DND-41 (cell line): ENCODE measurements at regions not wholly inside any gene's neighbourhood (a gene's known extent, or its start where the extent isn't known, plus 50 kb on each side); places are given as distances from the start of the nearest gene placed in this dataset.

ENCODE experiments used
- ATAC-seq: fragments of 200-7000 bp; cut with Tn5 transposase; 3 replicates; pipeline ENCODE4 v1.9.1; 2021; ENCODE audit warnings: low read depth; ENCODE audit not compliant: insufficient read depth
- DNase-seq: peaks from one replicate; pipeline ENCODE4 v3.0.0-alpha.2; 2020
- H2AFZ ChIP-seq: 2 replicates; pipeline ENCODE4 v1.6.0; 2012; ENCODE audit warnings: low read depth, low read length
- H3K27ac ChIP-seq: 2 replicates; pipeline ENCODE4 v1.5.1; 2012; ENCODE audit warnings: low read length, inconsistent platforms
- H3K27me3 ChIP-seq: fragments of 200-600 bp; sonication (generic); 2 replicates; pipeline ENCODE4 v1.6.0; 2012; ENCODE audit warnings: low read length, mild to moderate bottlenecking, inconsistent platforms; ENCODE audit not compliant: insufficient read depth, poor library complexity
- H3K36me3 ChIP-seq: 2 replicates; pipeline ENCODE4 v1.5.1; 2012; ENCODE audit warnings: low read length, inconsistent platforms; ENCODE audit not compliant: insufficient read depth
- H3K4me1 ChIP-seq: 2 replicates; pipeline ENCODE4 v1.5.1; 2012; ENCODE audit warnings: mild to moderate bottlenecking, low read length; ENCODE audit not compliant: insufficient read depth
- H3K4me2 ChIP-seq: 2 replicates; pipeline ENCODE4 v1.6.0; 2012; ENCODE audit warnings: mild to moderate bottlenecking, moderate library complexity, low read length, inconsistent platforms; ENCODE audit not compliant: insufficient read depth
- H3K4me3 ChIP-seq, 2 experiments: fragments of 200-600 bp in 1 of 2; shearing (Covaris generic) in 1 of 2; 2 replicates each; pipeline ENCODE4 v1.5.1; 2012 to 2016; ENCODE audit warnings: inconsistent platforms in 2 of 2, low read length in 2 of 2, mild to moderate bottlenecking in 2 of 2, low read depth in 1 of 2, moderate library complexity in 1 of 2
- H3K79me2 ChIP-seq: 2 replicates; pipeline ENCODE4 v1.6.0; 2012; ENCODE audit warnings: low read length, inconsistent platforms; ENCODE audit not compliant: insufficient read depth
- H3K9ac ChIP-seq: 2 replicates; pipeline ENCODE4 v1.6.0; 2012; ENCODE audit warnings: low read depth, mild to moderate bottlenecking, inconsistent platforms, low read length, moderate library complexity
- H3K9me3 ChIP-seq: 2 replicates; pipeline ENCODE4 v1.5.1; 2012; ENCODE audit warnings: low read length, moderate library complexity, mild to moderate bottlenecking, inconsistent platforms; ENCODE audit not compliant: insufficient read depth, severe bottlenecking
- H4K20me1 ChIP-seq: 2 replicates; pipeline ENCODE4 v1.6.0; 2012; ENCODE audit warnings: low read length; ENCODE audit not compliant: insufficient read depth
- EZH2 ChIP-seq: IDR thresholded peaks from 3 replicates; pipeline ENCODE4 v1.6.1; 2012; ENCODE audit warnings: borderline replicate concordance, low read depth, mild to moderate bottlenecking, moderate library complexity, low read length, inconsistent platforms; ENCODE audit not compliant: severe bottlenecking
- TF ChIP-seq, protein P1 (sequence below): IDR thresholded peaks from 2 replicates; pipeline ENCODE4 v1.5.1; 2012; ENCODE audit warnings: borderline replicate concordance, low read length, moderate library complexity, mild to moderate bottlenecking; ENCODE audit not compliant: poor library complexity, severe bottlenecking; ENCODE audit errors: extremely low read depth

DNA sequence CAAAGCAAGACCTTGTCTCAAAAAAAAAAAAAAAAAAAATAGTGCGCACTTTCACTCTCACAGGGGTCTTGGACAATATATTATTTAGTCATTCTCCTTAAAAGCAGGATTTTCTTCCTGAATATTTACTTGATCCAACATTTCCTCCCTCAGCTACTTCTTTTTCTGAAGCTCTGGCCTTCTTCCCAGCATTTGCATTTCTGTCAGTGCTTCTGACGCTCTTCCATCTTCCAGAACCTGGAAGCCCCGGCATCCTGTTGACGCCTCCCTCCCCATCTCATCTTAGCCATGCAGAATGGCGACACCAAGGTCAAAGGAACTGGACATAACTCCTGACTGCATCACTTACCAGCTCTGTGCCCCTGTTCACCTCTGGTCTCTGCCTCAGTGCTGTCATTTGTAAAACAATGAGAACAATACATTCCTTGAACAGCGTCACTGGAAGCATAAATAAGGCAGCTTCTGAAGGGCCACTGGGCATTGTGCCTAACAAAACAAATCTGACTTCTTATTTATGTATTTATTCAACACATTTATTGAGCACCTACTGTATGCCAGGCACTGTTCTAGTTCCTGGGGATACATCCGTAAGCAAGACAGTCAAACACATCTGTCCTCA, 90.9 kb upstream of the MDM1 start:
- no peak overlapping the region for H3K4me2 ChIP-seq

GRCh38 chr12:68425998-68426397, 93.8 kb upstream of the MDM1 start:
- Histone ChIP-seq H3K27me3 (no peaks in the 10 kb centered on the region), H3K9me3 (no peaks in the 10 kb centered on the region), H2AFZ (no peak overlapping the region), H3K4me1 (no peaks in the 10 kb centered on the region), H3K4me3 (no peak overlapping the region), H3K79me2 (no peaks in the 10 kb centered on the region), H3K9ac (no peak overlapping the region), H3K27ac (no peak overlapping the region), H4K20me1 (no peaks in the 10 kb centered on the region), H3K4me2 (no peak overlapping the region), H3K36me3 (no peaks in the 10 kb centered on the region)
- ATAC-seq: no peak
- TF ChIP-seq EZH2: no peak
- TF ChIP-seq, protein P1, sequence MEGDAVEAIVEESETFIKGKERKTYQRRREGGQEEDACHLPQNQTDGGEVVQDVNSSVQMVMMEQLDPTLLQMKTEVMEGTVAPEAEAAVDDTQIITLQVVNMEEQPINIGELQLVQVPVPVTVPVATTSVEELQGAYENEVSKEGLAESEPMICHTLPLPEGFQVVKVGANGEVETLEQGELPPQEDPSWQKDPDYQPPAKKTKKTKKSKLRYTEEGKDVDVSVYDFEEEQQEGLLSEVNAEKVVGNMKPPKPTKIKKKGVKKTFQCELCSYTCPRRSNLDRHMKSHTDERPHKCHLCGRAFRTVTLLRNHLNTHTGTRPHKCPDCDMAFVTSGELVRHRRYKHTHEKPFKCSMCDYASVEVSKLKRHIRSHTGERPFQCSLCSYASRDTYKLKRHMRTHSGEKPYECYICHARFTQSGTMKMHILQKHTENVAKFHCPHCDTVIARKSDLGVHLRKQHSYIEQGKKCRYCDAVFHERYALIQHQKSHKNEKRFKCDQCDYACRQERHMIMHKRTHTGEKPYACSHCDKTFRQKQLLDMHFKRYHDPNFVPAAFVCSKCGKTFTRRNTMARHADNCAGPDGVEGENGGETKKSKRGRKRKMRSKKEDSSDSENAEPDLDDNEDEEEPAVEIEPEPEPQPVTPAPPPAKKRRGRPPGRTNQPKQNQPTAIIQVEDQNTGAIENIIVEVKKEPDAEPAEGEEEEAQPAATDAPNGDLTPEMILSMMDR: no peak
- no peak for DNase-seq

More for the DNA sequence above, 90.9 kb upstream of the MDM1 start:
- Histone ChIP-seq H3K27me3 (no peaks in the 10 kb centered on the region), H3K27ac (no peak overlapping the region), H3K4me1 (no peaks in the 10 kb centered on the region), H2AFZ (no peak overlapping the region), H3K4me3 (no peak overlapping the region), H3K79me2 (no peaks in the 10 kb centered on the region), H3K9me3 (no peaks in the 10 kb centered on the region), H3K36me3 (no peaks in the 10 kb centered on the region), H4K20me1 (no peaks in the 10 kb centered on the region), H3K9ac (no peak overlapping the region)
- no peak for DNase-seq
- ATAC-seq: no peak
- no peak for TF ChIP-seq EZH2
- TF ChIP-seq, protein P1: no peak

- no peak overlapping the region for H3K4me2 ChIP-seq
- H3K27me3 ChIP-seq: no peaks in the 10 kb centered on the region
- no peak overlapping the region for H3K27ac ChIP-seq
- H4K20me1 ChIP-seq: no peaks in the 10 kb centered on the region
- H3K79me2 ChIP-seq: no peaks in the 10 kb centered on the region
- ATAC-seq: no peak
- DNase-seq: no peak
- H3K4me1 ChIP-seq: no peaks in the 10 kb centered on the region
- TF ChIP-seq EZH2: no peak
- TF ChIP-seq, protein P1: no peak
- no peak overlapping the region for H3K4me3 ChIP-seq
- no peaks in the 10 kb centered on the region for H3K36me3 ChIP-seq
- no peaks in the 10 kb centered on the region for H3K9me3 ChIP-seq
- no peak overlapping the region for H3K9ac ChIP-seq
- no peak overlapping the region for H2AFZ ChIP-seq
Observed at GRCh38 chr12:68428211-68428610, 96.0 kb upstream of the MDM1 start.
